NCI-H2227 treated with DMSO at 0.1 percent for 48 hours (cell line): ENCODE measurements at regions not wholly inside any gene's neighbourhood (a gene's known extent, or its start where the extent isn't known, plus 50 kb on each side); places are given as distances from the start of the nearest gene placed in this dataset.

ENCODE experiments used
- DNase-seq: peaks from one replicate; lab custom pipeline; 2025; lab: John Stamatoyannopoulos, UW

GRCh38 chr5:145506185-145506850 lies 328.8 kb downstream of the PRELID2 start:
- no peak for DNase-seq

DNA sequence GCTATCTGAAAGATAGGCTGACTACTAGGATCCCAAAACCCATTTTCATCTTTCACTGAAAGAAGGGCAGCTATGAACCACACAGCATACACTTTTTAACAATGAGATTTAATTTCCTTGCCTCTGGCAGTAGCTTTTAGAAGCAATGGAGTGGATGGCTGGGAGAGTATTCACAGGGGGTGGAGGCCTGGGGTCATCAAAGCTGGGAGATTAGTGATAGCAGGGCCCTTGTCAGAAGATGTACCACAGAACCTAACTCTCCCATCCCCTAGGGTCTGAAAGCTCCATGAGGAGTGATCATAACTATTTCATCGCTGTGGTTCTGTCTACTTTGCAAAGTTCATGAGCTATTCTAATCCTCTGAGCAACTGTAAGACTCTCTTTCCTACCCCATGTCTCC lies 332.2 kb downstream of the PRELID2 start:
- DNase-seq, result no peak

GRCh38 chr5:145500710-145501109 lies 334.4 kb downstream of the PRELID2 start:
- no peak for DNase-seq

GRCh38 chr5:145499483-145499882 lies 335.7 kb downstream of the PRELID2 start:
- DNase-seq, result no peak

GRCh38 chr5:145497052-145497451 lies 338.1 kb downstream of the PRELID2 start:
- no peak for DNase-seq

- no peak for DNase-seq
These were observed 339.4 kb downstream of the PRELID2 start for GRCh38 chr5:145495741-145496140.

DNA sequence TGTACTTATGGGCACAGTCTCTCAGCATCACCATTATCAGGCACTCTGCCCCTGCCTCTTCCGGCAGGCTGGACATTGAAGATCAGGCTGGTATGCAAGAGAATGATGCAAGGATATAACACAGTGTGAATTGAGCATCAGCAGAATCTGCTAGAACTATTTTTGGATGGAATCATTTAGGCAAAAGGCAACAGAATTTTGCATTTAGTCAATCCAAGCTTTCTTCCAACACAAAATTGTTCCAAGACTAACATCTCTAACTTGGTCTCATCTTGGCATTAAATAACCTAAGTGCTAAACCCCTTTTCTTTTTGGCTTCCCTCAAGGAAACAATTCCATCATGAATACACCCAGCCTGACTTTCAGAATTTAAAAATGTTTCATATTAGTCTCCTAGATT lies 339.9 kb downstream of the PRELID2 start:
- no peak for DNase-seq

GRCh38 chr5:145493435-145493834 lies 341.7 kb downstream of the PRELID2 start:
- DNase-seq, result no peak

DNA sequence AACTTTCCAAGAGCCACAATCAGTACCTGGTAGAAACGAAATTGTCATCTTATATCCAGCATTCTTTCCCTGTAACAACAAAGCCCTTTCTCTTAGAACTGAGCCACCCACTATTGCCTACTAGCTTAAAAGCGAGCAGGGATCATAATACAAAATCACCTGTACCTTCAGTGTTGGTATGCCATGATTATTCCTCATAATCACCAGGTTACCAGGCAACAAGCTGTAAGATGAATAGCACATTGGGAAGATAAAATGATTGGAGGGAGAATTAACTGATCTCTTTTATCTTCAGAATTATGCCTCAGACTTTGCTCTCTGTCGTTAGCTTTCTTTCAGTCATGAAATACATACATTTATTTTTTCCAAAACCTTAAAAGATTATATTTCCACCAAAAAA lies 345.6 kb downstream of the PRELID2 start:
- no peak for DNase-seq

DNA sequence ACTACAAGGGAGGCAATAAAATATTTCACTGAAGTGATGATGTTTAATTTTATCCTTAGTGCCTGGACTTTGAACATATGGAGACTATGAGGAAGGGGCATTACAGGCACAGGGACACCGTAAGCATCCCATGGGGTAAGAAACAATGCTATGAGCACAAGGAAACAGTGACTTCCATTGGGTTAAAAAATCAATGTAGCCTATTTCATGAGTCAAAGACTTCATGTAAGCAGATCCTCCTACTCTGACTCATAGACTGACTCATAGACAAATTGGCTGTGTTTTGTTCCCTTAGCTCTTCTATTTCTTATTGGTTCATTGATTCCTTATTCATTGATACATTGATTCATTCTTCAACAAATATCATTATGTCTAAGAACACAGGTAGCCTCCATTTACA lies 351.0 kb downstream of the PRELID2 start:
- DNase-seq, result no peak

- DNase-seq, result no peak
These were observed 351.9 kb downstream of the PRELID2 start for GRCh38 chr5:145483212-145483611.

GRCh38 chr5:145479857-145480256 lies 355.3 kb downstream of the PRELID2 start:
- no peak for DNase-seq

GRCh38 chr5:145479271-145479670 lies 355.9 kb downstream of the PRELID2 start:
- DNase-seq, result no peak

- no peak for DNase-seq
These were observed 356.5 kb downstream of the PRELID2 start for GRCh38 chr5:145478651-145479050.

DNA sequence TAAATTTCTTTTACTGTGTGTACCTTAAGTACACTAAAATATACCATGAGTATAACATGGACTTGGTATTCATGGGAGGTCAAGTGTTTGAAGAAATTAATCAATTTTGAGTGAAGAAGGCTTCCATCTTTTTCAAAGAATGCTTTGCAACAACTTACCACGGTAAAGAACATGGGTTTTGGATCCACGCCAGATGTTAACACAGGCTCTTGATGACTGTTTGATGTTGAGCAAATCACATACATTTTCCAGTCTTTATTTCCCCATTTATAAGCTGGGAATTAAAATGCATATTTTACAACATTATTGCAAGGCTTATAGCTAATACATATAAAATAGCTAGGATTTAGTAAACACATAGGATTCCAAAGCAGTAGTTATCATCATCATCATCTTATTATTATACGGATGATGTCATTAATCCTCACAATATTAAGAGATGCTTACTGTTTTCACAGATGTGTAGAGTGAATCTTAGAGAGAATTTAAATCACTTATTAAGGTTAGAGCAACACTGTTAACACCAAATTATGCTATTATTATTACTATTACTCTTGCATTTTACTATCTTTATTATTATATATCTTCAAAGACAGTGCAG lies 362.0 kb downstream of the PRELID2 start:
- no peak for DNase-seq

DNA sequence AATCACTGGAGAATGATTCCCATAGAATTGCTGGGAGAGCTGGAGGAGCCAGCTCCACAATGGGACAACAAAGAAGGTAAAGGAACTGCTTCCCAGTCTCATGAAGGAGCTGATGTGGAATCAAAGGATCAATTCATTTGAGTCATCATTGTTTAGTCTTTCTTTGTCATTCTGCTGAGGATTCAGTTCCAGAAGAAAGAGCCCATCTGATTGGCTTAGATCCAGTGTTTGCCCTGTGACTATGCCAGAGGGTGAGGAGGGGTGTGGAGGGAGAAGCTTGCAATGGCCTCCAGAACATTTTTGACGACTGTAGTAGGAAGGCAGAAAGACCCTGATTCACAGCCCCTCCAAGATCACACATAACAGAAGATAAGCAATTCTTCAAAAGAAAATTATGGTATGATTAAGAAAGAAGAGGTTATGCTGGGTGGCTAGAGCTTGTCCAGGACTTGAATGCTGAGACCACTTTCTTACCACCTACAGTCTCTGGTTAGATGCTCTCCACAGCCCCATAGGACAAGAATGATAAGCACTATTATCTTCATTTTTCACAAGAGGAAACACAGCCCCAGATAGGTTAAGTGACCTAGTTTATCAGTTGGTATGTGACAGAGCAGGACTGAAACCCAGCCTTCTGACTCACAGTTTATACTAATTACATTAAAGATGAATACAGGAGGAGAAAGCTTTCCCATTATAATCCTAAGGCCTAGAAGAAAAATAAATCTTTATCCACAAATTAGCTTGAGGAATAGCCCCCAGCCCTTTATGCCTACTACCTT lies 363.1 kb downstream of the PRELID2 start:
- DNase-seq, result no peak

DNA sequence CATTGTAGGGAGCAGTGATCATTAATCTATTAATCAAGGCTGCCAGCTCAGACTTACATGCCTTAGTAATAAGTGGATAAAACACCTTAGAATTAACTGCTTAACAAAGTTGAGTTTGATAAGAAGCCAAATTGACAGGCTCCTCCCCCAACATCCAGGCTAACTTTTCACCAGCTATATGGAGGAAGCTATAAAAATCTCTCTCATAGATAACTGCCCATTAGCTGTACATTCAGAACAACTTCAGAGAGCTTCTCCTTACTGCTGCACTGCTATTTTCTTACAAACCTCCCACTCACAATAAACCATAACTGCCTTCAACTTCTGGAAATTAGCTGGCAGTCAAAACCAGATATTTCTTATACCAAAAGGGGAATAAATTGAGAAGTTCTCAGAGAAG lies 364.1 kb downstream of the PRELID2 start:
- no peak for DNase-seq

GRCh38 chr5:145470396-145470979 lies 364.7 kb downstream of the PRELID2 start:
- DNase-seq, result no peak

DNA sequence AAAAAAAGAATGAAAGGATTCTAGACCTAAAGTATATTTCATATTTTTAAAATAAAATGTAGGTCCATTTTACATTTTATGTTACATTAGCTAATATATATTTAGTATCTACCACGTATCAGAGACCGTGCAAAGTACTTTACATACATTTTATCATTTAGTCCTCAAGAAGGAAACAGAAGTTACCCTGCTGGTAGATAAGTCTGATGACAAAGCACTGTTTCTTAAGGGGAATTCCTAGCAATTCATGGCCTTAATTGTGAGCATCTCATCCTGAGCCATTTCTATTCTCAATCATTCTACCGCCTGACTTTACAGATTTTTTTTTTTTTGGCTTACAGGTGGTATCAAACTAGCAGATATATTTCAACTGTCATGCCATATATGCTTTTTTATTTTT lies 367.7 kb downstream of the PRELID2 start:
- DNase-seq, result no peak

- no peak for DNase-seq
These were observed 368.6 kb downstream of the PRELID2 start for GRCh38 chr5:145466533-145466932.

DNA sequence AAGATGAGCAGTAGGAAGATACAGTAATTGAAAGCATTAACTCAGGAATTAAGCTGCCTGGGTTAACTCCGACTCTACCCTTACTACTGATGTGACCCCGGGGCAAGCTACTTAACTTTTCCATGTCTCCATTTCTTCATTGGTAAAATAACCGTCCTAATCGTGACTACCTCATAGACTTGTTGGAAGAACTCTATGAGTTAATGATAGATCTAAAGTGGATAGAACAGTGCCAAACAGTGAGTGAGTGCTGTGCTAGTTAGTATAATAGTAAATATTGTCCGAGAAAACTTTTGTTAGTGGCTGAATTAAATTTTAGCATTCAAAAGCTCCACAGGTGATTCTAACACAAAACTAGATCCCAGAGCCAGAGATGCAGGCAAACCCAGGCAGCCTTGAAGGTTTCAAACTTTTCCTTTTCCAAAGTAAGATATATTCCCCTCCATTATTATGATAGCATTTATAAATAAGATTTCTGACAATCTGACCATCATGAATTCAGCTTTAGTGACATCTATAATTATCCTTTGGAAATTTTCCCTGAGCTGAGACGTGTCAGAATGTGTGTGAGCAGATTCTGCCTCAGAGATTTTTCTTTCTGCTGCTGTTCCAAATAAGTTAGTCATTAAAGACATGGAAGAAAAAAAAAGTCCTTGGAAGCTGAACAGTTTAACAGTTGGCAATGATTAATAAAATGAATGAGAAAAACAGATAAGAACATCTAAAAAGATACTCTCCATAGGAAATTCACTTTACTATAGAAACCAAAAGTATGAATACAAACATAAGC lies 369.5 kb downstream of the PRELID2 start:
- DNase-seq, result no peak

GRCh38 chr5:145464171-145464570 lies 371.0 kb downstream of the PRELID2 start:
- no peak for DNase-seq
